Endothelial cell (in vitro differentiated cells): ENCODE measurements at regions not wholly inside any gene's neighbourhood (a gene's known extent, or its start where the extent isn't known, plus 50 kb on each side); places are given as distances from the start of the nearest gene placed in this dataset.

Experiments used
- DNase-seq: peaks from one replicate; pipeline ENCODE4 v3.0.0; 2021; ENCODE audit warnings: low spot score
- H3K27ac Mint-ChIP-seq: one replicate; pipeline ENCODE4 v1.8.0; 2021; ENCODE audit warnings: mixed read lengths, inconsistent platforms; ENCODE audit not compliant: unreplicated experiment
- H3K27me3 Mint-ChIP-seq: one replicate; pipeline ENCODE4 v1.8.0; 2021; ENCODE audit warnings: mild to moderate bottlenecking, moderate library complexity, mixed read lengths, inconsistent platforms; ENCODE audit not compliant: unreplicated experiment
- H3K36me3 Mint-ChIP-seq: one replicate; pipeline ENCODE4 v1.8.0; 2021; ENCODE audit warnings: mild to moderate bottlenecking, low read depth, mixed read lengths, inconsistent platforms; ENCODE audit not compliant: unreplicated experiment
- H3K4me1 Mint-ChIP-seq: one replicate; pipeline ENCODE4 v1.8.0; 2021; ENCODE audit warnings: mild to moderate bottlenecking, mixed read lengths, inconsistent platforms; ENCODE audit not compliant: unreplicated experiment
- H3K4me3 Mint-ChIP-seq: one replicate; pipeline ENCODE4 v1.8.0; 2021; ENCODE audit warnings: mild to moderate bottlenecking, mixed read lengths, inconsistent platforms; ENCODE audit not compliant: unreplicated experiment
- H3K9me3 Mint-ChIP-seq: one replicate; pipeline ENCODE4 v1.8.0; 2021; ENCODE audit warnings: mixed read lengths, inconsistent platforms; ENCODE audit not compliant: unreplicated experiment
- TF ChIP-seq, protein P1 (sequence below): fragments of 200-600 bp; sonication (generic); IDR thresholded peaks from one replicate; pipeline ENCODE4 v1.5.0; 2021; ENCODE audit warnings: antibody characterized with exemption; ENCODE audit not compliant: unreplicated experiment

DNA sequence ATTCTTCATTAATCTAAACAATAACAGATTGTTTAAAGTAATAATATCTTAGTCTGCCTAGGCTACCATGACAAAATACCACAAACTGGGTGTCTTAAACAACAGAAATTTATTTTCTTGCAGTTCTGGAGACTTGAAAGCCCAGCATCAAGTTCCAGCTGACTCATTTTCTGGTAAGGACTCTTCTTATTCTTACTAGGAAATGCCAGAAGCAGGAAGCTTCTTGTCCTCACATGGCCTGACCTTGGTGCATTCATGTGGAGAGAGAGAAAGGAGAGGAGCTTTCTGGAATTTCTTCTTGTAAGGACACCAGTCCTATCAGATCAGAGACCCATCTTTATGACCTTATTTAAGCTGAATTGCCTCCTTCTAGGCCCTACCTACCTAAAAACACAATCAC is 110.5 kb downstream of the ANKRD60 start:
- peaks cover 13% of the 10 kb centered on the region for H3K4me1 Mint-ChIP-seq
- H3K36me3 Mint-ChIP-seq = no peaks in the 10 kb centered on the region
- no peaks in the 10 kb centered on the region for H3K27me3 Mint-ChIP-seq
- H3K27ac Mint-ChIP-seq = no peak overlapping the region
- H3K4me3 Mint-ChIP-seq = no peak overlapping the region
- TF ChIP-seq, protein P1, sequence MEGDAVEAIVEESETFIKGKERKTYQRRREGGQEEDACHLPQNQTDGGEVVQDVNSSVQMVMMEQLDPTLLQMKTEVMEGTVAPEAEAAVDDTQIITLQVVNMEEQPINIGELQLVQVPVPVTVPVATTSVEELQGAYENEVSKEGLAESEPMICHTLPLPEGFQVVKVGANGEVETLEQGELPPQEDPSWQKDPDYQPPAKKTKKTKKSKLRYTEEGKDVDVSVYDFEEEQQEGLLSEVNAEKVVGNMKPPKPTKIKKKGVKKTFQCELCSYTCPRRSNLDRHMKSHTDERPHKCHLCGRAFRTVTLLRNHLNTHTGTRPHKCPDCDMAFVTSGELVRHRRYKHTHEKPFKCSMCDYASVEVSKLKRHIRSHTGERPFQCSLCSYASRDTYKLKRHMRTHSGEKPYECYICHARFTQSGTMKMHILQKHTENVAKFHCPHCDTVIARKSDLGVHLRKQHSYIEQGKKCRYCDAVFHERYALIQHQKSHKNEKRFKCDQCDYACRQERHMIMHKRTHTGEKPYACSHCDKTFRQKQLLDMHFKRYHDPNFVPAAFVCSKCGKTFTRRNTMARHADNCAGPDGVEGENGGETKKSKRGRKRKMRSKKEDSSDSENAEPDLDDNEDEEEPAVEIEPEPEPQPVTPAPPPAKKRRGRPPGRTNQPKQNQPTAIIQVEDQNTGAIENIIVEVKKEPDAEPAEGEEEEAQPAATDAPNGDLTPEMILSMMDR = no peak
- no peak for DNase-seq
- H3K9me3 Mint-ChIP-seq = no peaks in the 10 kb centered on the region

- H3K9me3 Mint-ChIP-seq = no peaks in the 10 kb centered on the region
- H3K4me3 Mint-ChIP-seq = no peak overlapping the region
- peaks cover 21% of the 10 kb centered on the region for H3K4me1 Mint-ChIP-seq
- no peaks in the 10 kb centered on the region for H3K36me3 Mint-ChIP-seq
- TF ChIP-seq, protein P1 = no peak
- DNase-seq = no peak
- no peak overlapping the region for H3K27ac Mint-ChIP-seq
- no peaks in the 10 kb centered on the region for H3K27me3 Mint-ChIP-seq
These were observed 111.9 kb downstream of the ANKRD60 start for GRCh38 chr20:58116505-58116904.

DNA sequence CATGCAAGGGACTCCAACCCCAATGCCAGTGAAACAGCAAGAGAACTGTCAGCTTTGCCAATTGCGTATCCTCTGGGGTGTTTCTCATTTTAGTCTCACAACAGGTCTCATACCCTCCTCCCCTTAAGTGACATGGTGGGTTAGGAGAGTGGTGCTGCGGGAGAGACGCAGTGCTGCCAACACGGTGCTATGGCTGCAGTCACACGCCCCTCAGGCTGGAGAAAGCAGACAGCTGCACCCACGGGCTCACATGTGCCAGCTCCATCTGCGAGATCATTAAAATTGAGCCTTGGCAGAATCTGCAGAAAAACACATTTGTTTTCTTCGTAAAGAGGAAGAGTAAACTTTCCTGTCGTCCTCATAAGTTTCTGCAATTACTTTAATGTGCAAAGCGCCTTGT is 114.7 kb downstream of the ANKRD60 start:
- peaks cover 2% of the 10 kb centered on the region for H3K27me3 Mint-ChIP-seq
- H3K27ac Mint-ChIP-seq = no peak overlapping the region
- H3K4me3 Mint-ChIP-seq = no peak overlapping the region
- DNase-seq = no peak
- H3K36me3 Mint-ChIP-seq = no peaks in the 10 kb centered on the region
- peaks cover 21% of the 10 kb centered on the region for H3K4me1 Mint-ChIP-seq
- TF ChIP-seq, protein P1 = no peak
- H3K9me3 Mint-ChIP-seq = no peaks in the 10 kb centered on the region

GRCh38 chr20:58112017-58112781 is 116.3 kb downstream of the ANKRD60 start:
- no peaks in the 10 kb centered on the region for H3K36me3 Mint-ChIP-seq
- no peak overlapping the region for H3K27ac Mint-ChIP-seq
- no peaks in the 10 kb centered on the region for H3K9me3 Mint-ChIP-seq
- H3K4me3 Mint-ChIP-seq = no peak overlapping the region
- peaks cover 21% of the 10 kb centered on the region for H3K4me1 Mint-ChIP-seq
- TF ChIP-seq, protein P1 = no peak
- peaks cover 2% of the 10 kb centered on the region for H3K27me3 Mint-ChIP-seq
- no peak for DNase-seq

DNA sequence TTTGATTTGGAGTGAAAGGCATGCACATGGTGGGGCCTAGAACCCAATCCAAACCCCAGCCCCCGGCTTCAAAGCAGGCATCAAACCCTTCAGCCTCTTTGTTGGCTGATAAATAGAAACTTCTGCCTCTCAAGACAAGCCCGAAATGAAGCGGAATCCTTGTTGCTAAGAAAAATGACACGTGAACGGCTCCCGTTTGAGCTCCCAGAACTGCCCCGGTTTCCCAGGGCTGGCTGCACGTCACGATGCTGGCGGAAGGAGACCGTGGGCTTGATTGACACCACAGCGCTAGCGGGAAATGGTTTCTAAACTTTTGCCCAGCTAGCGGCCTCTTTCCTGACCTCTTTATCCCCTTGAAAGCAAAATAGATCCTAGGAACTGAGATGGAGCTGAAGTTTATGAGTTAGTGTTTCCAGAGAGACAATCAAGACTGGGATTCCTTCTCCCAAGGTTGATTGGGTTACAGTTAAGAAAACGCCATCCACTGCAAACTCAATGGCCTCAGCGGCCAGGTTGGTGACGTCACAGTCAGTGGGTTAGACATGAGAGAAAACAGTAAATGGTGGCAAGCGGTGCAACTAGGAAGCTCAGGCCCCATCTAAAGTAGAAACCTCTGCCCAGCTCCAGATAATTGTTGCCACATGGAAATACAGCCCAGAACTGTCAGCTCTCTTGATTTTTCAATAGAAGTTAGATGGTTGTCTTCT is 117.0 kb downstream of the ANKRD60 start:
- Mint-ChIP-seq H3K4me3 (no peak overlapping the region), H3K9me3 (no peaks in the 10 kb centered on the region), H3K4me1 (peaks cover 21% of the 10 kb centered on the region), H3K27me3 (peaks cover 3% of the 10 kb centered on the region), H3K27ac (no peak overlapping the region), H3K36me3 (no peaks in the 10 kb centered on the region)
- TF ChIP-seq, protein P1 = no peak
- DNase-seq = no peak
